ENCODE measurements at regions not wholly inside any gene's neighbourhood (a gene's known extent, or its start where the extent isn't known, plus 50 kb on each side); places are given as distances from the start of the nearest gene placed in this dataset.

GRCh38 chr12:90010089-90010488 is 301.5 kb upstream of the ATP2B1 start:
- Histone ChIP-seq H3K9me3 (ENCODE audit: control insufficient read depth in 4 of 4, insufficient read depth in 3 of 4, low read length in 3 of 4) (no peaks in the 10 kb centered on the region), H3K4me1 (ENCODE audit: control insufficient read depth in 5 of 5, insufficient read depth in 5 of 5, low read length in 5 of 5) (peaks cover 0 to 5% (median 0%) of the 10 kb centered on the region in 5 donors), H3K9ac (ENCODE audit: insufficient read depth in 1 of 2, low read length in 2 of 2) (no peak overlapping the region), H3K27ac (ENCODE audit: low read depth in 1 of 2, low read length in 1 of 2) (no peak overlapping the region), H3K36me3 (ENCODE audit: control insufficient read depth in 4 of 4, insufficient read depth in 4 of 4, low read length in 4 of 4) (no peaks in the 10 kb centered on the region), H3K4me3 (no peak overlapping the region), H3K27me3 (ENCODE audit: control insufficient read depth in 3 of 3, insufficient read depth in 3 of 3, low read length in 2 of 3) (no peaks in the 10 kb centered on the region)
- TF ChIP-seq, protein P1, sequence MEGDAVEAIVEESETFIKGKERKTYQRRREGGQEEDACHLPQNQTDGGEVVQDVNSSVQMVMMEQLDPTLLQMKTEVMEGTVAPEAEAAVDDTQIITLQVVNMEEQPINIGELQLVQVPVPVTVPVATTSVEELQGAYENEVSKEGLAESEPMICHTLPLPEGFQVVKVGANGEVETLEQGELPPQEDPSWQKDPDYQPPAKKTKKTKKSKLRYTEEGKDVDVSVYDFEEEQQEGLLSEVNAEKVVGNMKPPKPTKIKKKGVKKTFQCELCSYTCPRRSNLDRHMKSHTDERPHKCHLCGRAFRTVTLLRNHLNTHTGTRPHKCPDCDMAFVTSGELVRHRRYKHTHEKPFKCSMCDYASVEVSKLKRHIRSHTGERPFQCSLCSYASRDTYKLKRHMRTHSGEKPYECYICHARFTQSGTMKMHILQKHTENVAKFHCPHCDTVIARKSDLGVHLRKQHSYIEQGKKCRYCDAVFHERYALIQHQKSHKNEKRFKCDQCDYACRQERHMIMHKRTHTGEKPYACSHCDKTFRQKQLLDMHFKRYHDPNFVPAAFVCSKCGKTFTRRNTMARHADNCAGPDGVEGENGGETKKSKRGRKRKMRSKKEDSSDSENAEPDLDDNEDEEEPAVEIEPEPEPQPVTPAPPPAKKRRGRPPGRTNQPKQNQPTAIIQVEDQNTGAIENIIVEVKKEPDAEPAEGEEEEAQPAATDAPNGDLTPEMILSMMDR (IDR thresholded peaks at IDR 0.05; ENCODE audit: control extremely low read depth, extremely low read depth): no peak
- 89 to 97% methylated on average over 3 of the region's 3 CpGs for WGBS, 2 donors
- no peak for ATAC-seq (ENCODE audit: insufficient read depth, low FRiP score)
- no peak for DNase-seq

DNA sequence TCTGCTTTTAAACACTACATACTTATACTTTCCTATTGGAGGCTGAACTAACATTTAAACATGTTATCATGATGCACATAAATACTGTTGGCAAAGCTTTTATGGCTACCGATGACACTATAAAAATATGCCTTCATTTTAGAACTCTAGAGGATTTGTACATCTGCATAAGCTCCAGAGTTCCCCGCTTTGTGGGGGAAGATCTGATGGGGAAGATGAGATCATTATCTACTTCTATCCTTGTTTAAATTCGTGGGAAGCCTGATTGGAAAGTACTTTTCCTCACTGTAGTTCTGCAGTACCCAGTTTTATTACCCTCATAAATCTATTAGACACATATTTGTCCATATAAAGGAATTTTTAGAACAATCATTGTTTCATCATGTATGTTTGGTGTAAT is 299.6 kb upstream of the ATP2B1 start:
- no peaks in the 10 kb centered on the region for H3K27me3 ChIP-seq (ENCODE audit: control insufficient read depth in 3 of 3, insufficient read depth in 3 of 3, low read length in 2 of 3)
- H3K27ac ChIP-seq (ENCODE audit: low read depth in 1 of 2, low read length in 1 of 2): no peak overlapping the region
- no peak for DNase-seq
- TF ChIP-seq, protein P1 (IDR thresholded peaks at IDR 0.05; ENCODE audit: control extremely low read depth, extremely low read depth): no peak
- no peak overlapping the region for H3K9ac ChIP-seq (ENCODE audit: insufficient read depth in 1 of 2, low read length in 2 of 2)
- no peaks in the 10 kb centered on the region for H3K9me3 ChIP-seq (ENCODE audit: control insufficient read depth in 4 of 4, insufficient read depth in 3 of 4, low read length in 3 of 4)
- H3K4me1 ChIP-seq (ENCODE audit: control insufficient read depth in 5 of 5, insufficient read depth in 5 of 5, low read length in 5 of 5): peaks cover 0 to 15% (median 0%) of the 10 kb centered on the region in 5 donors
- H3K36me3 ChIP-seq (ENCODE audit: control insufficient read depth in 4 of 4, insufficient read depth in 4 of 4, low read length in 4 of 4): no peaks in the 10 kb centered on the region
- ATAC-seq (ENCODE audit: insufficient read depth, low FRiP score): no peak
- no peak overlapping the region for H3K4me3 ChIP-seq
- WGBS, 2 donors: 79 to 80% methylated on average over 3 of the region's 3 CpGs

GRCh38 chr12:90004319-90005074 is 295.9 kb upstream of the ATP2B1 start:
- no peak overlapping the region for H3K27ac ChIP-seq (ENCODE audit: low read depth in 1 of 2, low read length in 1 of 2)
- ATAC-seq (ENCODE audit: insufficient read depth, low FRiP score) (no peak), DNase-seq (peak; percentile 57 to 88 (median 81))
- TF ChIP-seq, protein P1 (IDR thresholded peaks at IDR 0.05; ENCODE audit: control extremely low read depth, extremely low read depth): no peak
- no peak overlapping the region for H3K4me3 ChIP-seq
- H3K36me3 ChIP-seq (ENCODE audit: control insufficient read depth in 4 of 4, insufficient read depth in 4 of 4, low read length in 4 of 4): no peaks in the 10 kb centered on the region
- WGBS, 2 donors: 69 to 72% methylated on average over 5 of the region's 5 CpGs
- H3K4me1 ChIP-seq (ENCODE audit: control insufficient read depth in 5 of 5, insufficient read depth in 5 of 5, low read length in 5 of 5): peaks cover 0 to 23% (median 5%) of the 10 kb centered on the region in 5 donors
- H3K9me3 ChIP-seq (ENCODE audit: control insufficient read depth in 4 of 4, insufficient read depth in 3 of 4, low read length in 3 of 4): no peaks in the 10 kb centered on the region
- no peaks in the 10 kb centered on the region for H3K27me3 ChIP-seq (ENCODE audit: control insufficient read depth in 3 of 3, insufficient read depth in 3 of 3, low read length in 2 of 3)
- peak overlapping the region in 1 of 2 donors; percentile 23 for H3K9ac ChIP-seq (ENCODE audit: insufficient read depth in 1 of 2, low read length in 2 of 2)

Measured in lung (tissue), 11 donors.